22Rv1 (cell line): ENCODE measurements at regions not wholly inside any gene's neighbourhood (a gene's known extent, or its start where the extent isn't known, plus 50 kb on each side); places are given as distances from the start of the nearest gene placed in this dataset.

Source experiments
- CTCF ChIP-seq: fragments of 450-650 bp; IDR thresholded peaks from 2 replicates; pipeline ENCODE4 v1.5.1; 2017; ENCODE audit warnings: mild to moderate bottlenecking
- ZFX ChIP-seq: fragments of 450-650 bp; IDR thresholded peaks from 2 replicates; pipeline ENCODE4 v1.6.1; 2017; ENCODE audit warnings: antibody characterized with exemption, borderline replicate concordance

- TF ChIP-seq CTCF: no peak
- no peak for TF ChIP-seq ZFX
These were observed 388.5 kb upstream of the NFE2L3 start for GRCh38 chr7:25763463-25763860.
